ENCODE measurements at regions not wholly inside any gene's neighbourhood (a gene's known extent, or its start where the extent isn't known, plus 50 kb on each side); places are given as distances from the start of the nearest gene placed in this dataset.

- no peaks in the 10 kb centered on the region for H3K36me3 ChIP-seq (ENCODE audit: insufficient read depth, low read length)
- no peak overlapping the region for H3K9ac ChIP-seq (ENCODE audit: low read length)
- H4K20me1 ChIP-seq (ENCODE audit: insufficient read depth) = no peaks in the 10 kb centered on the region
- H2AFZ ChIP-seq (ENCODE audit: low read depth, low read length) = no peak overlapping the region
- TF ChIP-seq, protein P1, sequence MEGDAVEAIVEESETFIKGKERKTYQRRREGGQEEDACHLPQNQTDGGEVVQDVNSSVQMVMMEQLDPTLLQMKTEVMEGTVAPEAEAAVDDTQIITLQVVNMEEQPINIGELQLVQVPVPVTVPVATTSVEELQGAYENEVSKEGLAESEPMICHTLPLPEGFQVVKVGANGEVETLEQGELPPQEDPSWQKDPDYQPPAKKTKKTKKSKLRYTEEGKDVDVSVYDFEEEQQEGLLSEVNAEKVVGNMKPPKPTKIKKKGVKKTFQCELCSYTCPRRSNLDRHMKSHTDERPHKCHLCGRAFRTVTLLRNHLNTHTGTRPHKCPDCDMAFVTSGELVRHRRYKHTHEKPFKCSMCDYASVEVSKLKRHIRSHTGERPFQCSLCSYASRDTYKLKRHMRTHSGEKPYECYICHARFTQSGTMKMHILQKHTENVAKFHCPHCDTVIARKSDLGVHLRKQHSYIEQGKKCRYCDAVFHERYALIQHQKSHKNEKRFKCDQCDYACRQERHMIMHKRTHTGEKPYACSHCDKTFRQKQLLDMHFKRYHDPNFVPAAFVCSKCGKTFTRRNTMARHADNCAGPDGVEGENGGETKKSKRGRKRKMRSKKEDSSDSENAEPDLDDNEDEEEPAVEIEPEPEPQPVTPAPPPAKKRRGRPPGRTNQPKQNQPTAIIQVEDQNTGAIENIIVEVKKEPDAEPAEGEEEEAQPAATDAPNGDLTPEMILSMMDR (IDR thresholded peaks at IDR 0.05; ENCODE audit: poor library complexity, severe bottlenecking) = no peak
- TF ChIP-seq EP300 (conservative IDR thresholded peaks at IDR 0.05; ENCODE audit: poor library complexity, severe bottlenecking) = no peak
- no peak for TF ChIP-seq EZH2 (IDR thresholded peaks at IDR 0.05; ENCODE audit: borderline replicate concordance, insufficient read depth, low read length, poor library complexity, severe bottlenecking)
- TF ChIP-seq SMC3 (conservative IDR thresholded peaks at IDR 0.05; ENCODE audit: poor library complexity) = no peak
- TF ChIP-seq RAD21 (conservative IDR thresholded peaks at IDR 0.05) = no peak
- TF ChIP-seq TAF1 (IDR thresholded peaks at IDR 0.05; ENCODE audit: low read depth) = no peak
- no peak for TF ChIP-seq POLR2AphosphoS5 (IDR thresholded peaks at IDR 0.05)
- TF ChIP-seq MXI1 (conservative IDR thresholded peaks at IDR 0.05; ENCODE audit: poor library complexity, severe bottlenecking) = no peak
- H3K9me3 ChIP-seq (ENCODE audit: low read length) = no peaks in the 10 kb centered on the region
- no peaks in the 10 kb centered on the region for H3K9me2 ChIP-seq (ENCODE audit: insufficient read depth, low read length)
- H3F3A ChIP-seq (ENCODE audit: insufficient read depth, low read length, poor library complexity, severe bottlenecking) = no peaks in the 10 kb centered on the region
- no peak overlapping the region for H3K27ac ChIP-seq (ENCODE audit: low read length)
- no peaks in the 10 kb centered on the region for H3K27me3 ChIP-seq (ENCODE audit: insufficient read depth, low read depth, low read length)
- H3K79me2 ChIP-seq (replicated peaks; ENCODE audit: insufficient read depth, low read length) = no peaks in the 10 kb centered on the region
- H3K4me3 ChIP-seq (ENCODE audit: low read length) = no peak overlapping the region
- H3K4me2 ChIP-seq (ENCODE audit: low read length) = no peak overlapping the region
These were observed 66.7 kb upstream of the FAM20C start for GRCh38 chr7:125661-126060.

GRCh38 chr7:126368-126767 lies 66.0 kb upstream of the FAM20C start:
- TF ChIP-seq RAD21 (conservative IDR thresholded peaks at IDR 0.05) = no peak
- TF ChIP-seq, protein P2, sequence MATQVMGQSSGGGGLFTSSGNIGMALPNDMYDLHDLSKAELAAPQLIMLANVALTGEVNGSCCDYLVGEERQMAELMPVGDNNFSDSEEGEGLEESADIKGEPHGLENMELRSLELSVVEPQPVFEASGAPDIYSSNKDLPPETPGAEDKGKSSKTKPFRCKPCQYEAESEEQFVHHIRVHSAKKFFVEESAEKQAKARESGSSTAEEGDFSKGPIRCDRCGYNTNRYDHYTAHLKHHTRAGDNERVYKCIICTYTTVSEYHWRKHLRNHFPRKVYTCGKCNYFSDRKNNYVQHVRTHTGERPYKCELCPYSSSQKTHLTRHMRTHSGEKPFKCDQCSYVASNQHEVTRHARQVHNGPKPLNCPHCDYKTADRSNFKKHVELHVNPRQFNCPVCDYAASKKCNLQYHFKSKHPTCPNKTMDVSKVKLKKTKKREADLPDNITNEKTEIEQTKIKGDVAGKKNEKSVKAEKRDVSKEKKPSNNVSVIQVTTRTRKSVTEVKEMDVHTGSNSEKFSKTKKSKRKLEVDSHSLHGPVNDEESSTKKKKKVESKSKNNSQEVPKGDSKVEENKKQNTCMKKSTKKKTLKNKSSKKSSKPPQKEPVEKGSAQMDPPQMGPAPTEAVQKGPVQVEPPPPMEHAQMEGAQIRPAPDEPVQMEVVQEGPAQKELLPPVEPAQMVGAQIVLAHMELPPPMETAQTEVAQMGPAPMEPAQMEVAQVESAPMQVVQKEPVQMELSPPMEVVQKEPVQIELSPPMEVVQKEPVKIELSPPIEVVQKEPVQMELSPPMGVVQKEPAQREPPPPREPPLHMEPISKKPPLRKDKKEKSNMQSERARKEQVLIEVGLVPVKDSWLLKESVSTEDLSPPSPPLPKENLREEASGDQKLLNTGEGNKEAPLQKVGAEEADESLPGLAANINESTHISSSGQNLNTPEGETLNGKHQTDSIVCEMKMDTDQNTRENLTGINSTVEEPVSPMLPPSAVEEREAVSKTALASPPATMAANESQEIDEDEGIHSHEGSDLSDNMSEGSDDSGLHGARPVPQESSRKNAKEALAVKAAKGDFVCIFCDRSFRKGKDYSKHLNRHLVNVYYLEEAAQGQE (IDR thresholded peaks at IDR 0.05; ENCODE audit: borderline replicate concordance) = no peak
- TF ChIP-seq SMC3 (conservative IDR thresholded peaks at IDR 0.05; ENCODE audit: poor library complexity) = no peak
- no peak for TF ChIP-seq TAF1 (IDR thresholded peaks at IDR 0.05; ENCODE audit: low read depth)
- TF ChIP-seq MXI1 (conservative IDR thresholded peaks at IDR 0.05; ENCODE audit: poor library complexity, severe bottlenecking) = no peak
- no peak for TF ChIP-seq EZH2 (IDR thresholded peaks at IDR 0.05; ENCODE audit: borderline replicate concordance, insufficient read depth, low read length, poor library complexity, severe bottlenecking)
- TF ChIP-seq EP300 (conservative IDR thresholded peaks at IDR 0.05; ENCODE audit: poor library complexity, severe bottlenecking) = no peak
- TF ChIP-seq, protein P1 (IDR thresholded peaks at IDR 0.05; ENCODE audit: poor library complexity, severe bottlenecking) = no peak
- TF ChIP-seq POLR2AphosphoS5 (IDR thresholded peaks at IDR 0.05) = no peak
- no peaks in the 10 kb centered on the region for H3K27me3 ChIP-seq (ENCODE audit: insufficient read depth, low read depth, low read length)
- no peaks in the 10 kb centered on the region for H3K9me3 ChIP-seq (ENCODE audit: low read length)
- no peak overlapping the region for H3K4me3 ChIP-seq (ENCODE audit: low read length)
- H3K36me3 ChIP-seq (ENCODE audit: insufficient read depth, low read length) = no peaks in the 10 kb centered on the region
- H3K4me2 ChIP-seq (ENCODE audit: low read length) = no peak overlapping the region
- no peaks in the 10 kb centered on the region for H4K20me1 ChIP-seq (ENCODE audit: insufficient read depth)
- H3K9ac ChIP-seq (ENCODE audit: low read length) = no peak overlapping the region
- H2AFZ ChIP-seq (ENCODE audit: low read depth, low read length) = no peak overlapping the region
- no peaks in the 10 kb centered on the region for H3K79me2 ChIP-seq (replicated peaks; ENCODE audit: insufficient read depth, low read length)
- no peak overlapping the region for H3K27ac ChIP-seq (ENCODE audit: low read length)
- H3F3A ChIP-seq (ENCODE audit: insufficient read depth, low read length, poor library complexity, severe bottlenecking) = no peaks in the 10 kb centered on the region
- no peaks in the 10 kb centered on the region for H3K9me2 ChIP-seq (ENCODE audit: insufficient read depth, low read length)

Measured in neural cell (in vitro differentiated cells).